Hypothalamus (tissue), 51 donors: ENCODE measurements at regions not wholly inside any gene's neighbourhood (a gene's known extent, or its start where the extent isn't known, plus 50 kb on each side); places are given as distances from the start of the nearest gene placed in this dataset.

Experiments
- DNase-seq, 51 donors: peaks; one replicate each; lab custom pipeline; 2025; lab: John Stamatoyannopoulos, UW

- DNase-seq, result peak in 6 of 51 donors; percentile 5 to 18 (median 10)
Observed at GRCh38 chr3:194801461-194802432, 116.1 kb downstream of the FAM43A start.

- no peak for DNase-seq
Observed at GRCh38 chr3:194804796-194805195, 119.1 kb downstream of the FAM43A start.

- DNase-seq, result no peak
Observed at GRCh38 chr3:194805546-194805945, 119.9 kb downstream of the FAM43A start.

- no peak for DNase-seq
Observed at GRCh38 chr3:194806991-194807630, 121.4 kb downstream of the FAM43A start.

GRCh38 chr3:194808640-194809097 is 123.0 kb downstream of the FAM43A start:
- DNase-seq, result no peak

- no peak for DNase-seq
Observed at GRCh38 chr3:194809382-194809781, 123.7 kb downstream of the FAM43A start.

- no peak for DNase-seq
Observed at GRCh38 chr3:194810076-194810475, 124.4 kb downstream of the FAM43A start.

GRCh38 chr3:194811118-194811517 is 125.4 kb downstream of the FAM43A start:
- DNase-seq, result no peak

GRCh38 chr3:194812176-194812575 is 126.5 kb downstream of the FAM43A start:
- no peak for DNase-seq

GRCh38 chr3:194814878-194815357 is 129.2 kb downstream of the FAM43A start:
- DNase-seq, result peak in 14 of 51 donors; percentile 8 to 56 (median 20)

GRCh38 chr3:194816748-194817591 is 131.3 kb downstream of the FAM43A start:
- no peak for DNase-seq

- no peak for DNase-seq
Observed at GRCh38 chr3:194817592-194817930, 131.9 kb downstream of the FAM43A start.

- DNase-seq, result no peak
Observed at GRCh38 chr3:194817936-194818335, 132.3 kb downstream of the FAM43A start.

GRCh38 chr3:194824100-194824499 is 138.4 kb downstream of the FAM43A start:
- no peak for DNase-seq

- peak in 1 of 51 donors; percentile 15 for DNase-seq
Observed at GRCh38 chr3:194824701-194825111, 139.0 kb downstream of the FAM43A start.

- DNase-seq, result no peak
Observed at GRCh38 chr3:194826594-194826993, 140.9 kb downstream of the FAM43A start.

- DNase-seq, result no peak
Observed at GRCh38 chr3:194827486-194827885, 141.8 kb downstream of the FAM43A start.

GRCh38 chr3:194828116-194828515 is 142.4 kb downstream of the FAM43A start:
- no peak for DNase-seq

- DNase-seq, result no peak
Observed at GRCh38 chr3:194828926-194829325, 143.2 kb downstream of the FAM43A start.

- DNase-seq, result no peak
Observed at GRCh38 chr3:194830401-194830800, 144.7 kb downstream of the FAM43A start.

- no peak for DNase-seq
Observed at GRCh38 chr3:194830978-194831377, 145.3 kb downstream of the FAM43A start.
